Lower leg skin (tissue), 3 donors: ENCODE measurements at regions not wholly inside any gene's neighbourhood (a gene's known extent, or its start where the extent isn't known, plus 50 kb on each side); places are given as distances from the start of the nearest gene placed in this dataset.

Experiments
- POLR2A ChIP-seq, 2 donors: fragments of 450-650 bp; IDR thresholded peaks; one replicate each; pipeline ENCODE4 v1.6.1; 2016 to 2017; ENCODE audit warnings: antibody characterized with exemption in 2 of 2, mild to moderate bottlenecking in 1 of 2, moderate library complexity in 1 of 2
- TF ChIP-seq, protein P1 (sequence below), 3 donors: fragments of 450-650 bp; IDR thresholded peaks; one replicate each; pipeline ENCODE4 v1.5.1; 2016; ENCODE audit warnings: antibody characterized with exemption in 3 of 3, mild to moderate bottlenecking in 3 of 3, moderate library complexity in 2 of 3

DNA sequence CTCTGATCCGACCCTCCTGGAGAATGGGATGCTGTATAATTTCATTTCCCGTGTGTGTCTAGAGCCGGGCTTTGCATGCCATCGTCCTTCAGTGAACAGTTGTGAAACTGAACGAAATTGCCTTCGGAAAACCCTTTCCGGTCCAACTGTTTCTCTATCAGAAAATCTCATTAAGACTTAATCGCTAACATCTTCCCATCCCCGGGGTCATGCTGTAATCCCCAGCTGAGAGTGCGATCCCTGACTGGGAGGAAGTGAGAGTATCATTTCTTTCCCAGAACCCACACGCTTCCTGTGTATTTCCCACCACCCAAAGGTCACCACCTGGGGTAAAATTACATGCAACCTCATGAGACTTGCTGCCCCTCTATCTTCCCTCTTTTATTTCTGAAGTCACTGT, 75.6 kb upstream of the RBFOX1 start:
- no peak for TF ChIP-seq POLR2A (IDR thresholded peaks at IDR 0.05)
- TF ChIP-seq, protein P1, sequence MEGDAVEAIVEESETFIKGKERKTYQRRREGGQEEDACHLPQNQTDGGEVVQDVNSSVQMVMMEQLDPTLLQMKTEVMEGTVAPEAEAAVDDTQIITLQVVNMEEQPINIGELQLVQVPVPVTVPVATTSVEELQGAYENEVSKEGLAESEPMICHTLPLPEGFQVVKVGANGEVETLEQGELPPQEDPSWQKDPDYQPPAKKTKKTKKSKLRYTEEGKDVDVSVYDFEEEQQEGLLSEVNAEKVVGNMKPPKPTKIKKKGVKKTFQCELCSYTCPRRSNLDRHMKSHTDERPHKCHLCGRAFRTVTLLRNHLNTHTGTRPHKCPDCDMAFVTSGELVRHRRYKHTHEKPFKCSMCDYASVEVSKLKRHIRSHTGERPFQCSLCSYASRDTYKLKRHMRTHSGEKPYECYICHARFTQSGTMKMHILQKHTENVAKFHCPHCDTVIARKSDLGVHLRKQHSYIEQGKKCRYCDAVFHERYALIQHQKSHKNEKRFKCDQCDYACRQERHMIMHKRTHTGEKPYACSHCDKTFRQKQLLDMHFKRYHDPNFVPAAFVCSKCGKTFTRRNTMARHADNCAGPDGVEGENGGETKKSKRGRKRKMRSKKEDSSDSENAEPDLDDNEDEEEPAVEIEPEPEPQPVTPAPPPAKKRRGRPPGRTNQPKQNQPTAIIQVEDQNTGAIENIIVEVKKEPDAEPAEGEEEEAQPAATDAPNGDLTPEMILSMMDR (IDR thresholded peaks at IDR 0.05) = no peak
